ENCODE measurements at regions not wholly inside any gene's neighbourhood (a gene's known extent, or its start where the extent isn't known, plus 50 kb on each side); places are given as distances from the start of the nearest gene placed in this dataset.
A peak's percentile ranks its signal among the peaks of the same experiment; 100 is the strongest.

GRCh38 chr3:117589454-117589853 lies 879.9 kb downstream of the TUSC7 start:
- DNase-seq, result peak; percentile 86

DNA sequence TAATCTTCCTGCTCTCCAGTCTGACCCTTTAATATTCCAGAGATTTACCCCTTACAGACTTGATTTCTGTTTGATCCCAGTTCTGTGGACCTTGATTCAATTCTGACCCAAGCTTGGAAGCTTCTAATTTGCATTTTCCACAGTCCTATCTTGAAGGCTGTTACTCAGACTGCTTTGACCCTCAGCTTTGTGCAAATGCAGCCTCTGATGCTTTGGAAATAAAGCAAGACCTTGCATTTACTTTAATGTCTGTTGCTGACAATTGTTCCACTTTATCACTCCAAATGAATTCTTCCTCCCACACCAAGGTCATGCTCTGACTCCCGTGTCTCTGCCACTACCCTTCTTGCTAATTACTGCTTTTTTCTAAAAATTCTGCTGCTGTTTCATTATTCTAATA lies 886.0 kb downstream of the TUSC7 start:
- no peak for DNase-seq

GRCh38 chr3:117596503-117596902 lies 886.9 kb downstream of the TUSC7 start:
- DNase-seq, result no peak

- no peak for DNase-seq
Observed at GRCh38 chr3:117597865-117598264, 888.3 kb downstream of the TUSC7 start.

GRCh38 chr3:117600112-117600511 lies 890.5 kb downstream of the TUSC7 start:
- DNase-seq, result no peak

DNA sequence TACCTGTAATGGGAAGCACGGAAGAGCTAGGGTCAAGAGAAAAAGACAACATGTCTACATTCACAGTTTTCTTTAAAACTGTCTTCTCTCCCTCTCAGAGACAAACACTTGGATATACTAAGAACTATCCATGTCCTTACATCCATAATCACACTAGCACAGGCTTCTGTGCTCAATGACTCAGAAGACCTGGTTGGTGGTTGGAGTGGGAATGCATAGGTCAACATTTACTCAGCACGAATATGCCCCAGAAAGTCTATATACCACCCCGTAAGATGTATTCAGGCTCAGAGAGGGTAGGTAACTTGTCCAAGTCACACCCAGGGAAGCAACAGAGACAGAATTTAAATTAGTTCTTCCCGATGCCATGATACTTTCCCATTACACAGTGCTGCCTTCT lies 891.1 kb downstream of the TUSC7 start:
- no peak for DNase-seq

- no peak for DNase-seq
Observed at GRCh38 chr3:117602058-117602644, 892.6 kb downstream of the TUSC7 start.

- DNase-seq, result no peak
Observed at GRCh38 chr3:117603097-117603496, 893.5 kb downstream of the TUSC7 start.

DNA sequence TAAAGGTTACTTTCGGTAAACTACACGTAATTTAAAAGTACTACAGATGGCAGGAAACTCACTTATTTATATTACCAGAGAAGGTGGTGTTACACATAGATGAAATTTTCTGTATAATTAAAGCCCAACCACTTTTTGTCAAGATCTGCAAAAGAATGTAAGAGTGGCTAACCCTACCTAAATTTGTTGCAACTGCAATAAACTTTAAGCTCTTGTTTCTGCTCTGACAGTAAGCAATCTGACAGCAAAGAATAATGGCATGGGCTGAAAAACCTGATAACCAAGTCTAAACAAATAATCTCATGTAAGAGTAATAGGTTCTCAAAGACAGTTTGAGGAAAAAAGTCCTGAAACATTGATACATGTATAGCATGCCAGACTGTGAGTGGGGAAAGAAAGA lies 897.3 kb downstream of the TUSC7 start:
- no peak for DNase-seq

GRCh38 chr3:117609330-117609729 lies 899.8 kb downstream of the TUSC7 start:
- no peak for DNase-seq

DNA sequence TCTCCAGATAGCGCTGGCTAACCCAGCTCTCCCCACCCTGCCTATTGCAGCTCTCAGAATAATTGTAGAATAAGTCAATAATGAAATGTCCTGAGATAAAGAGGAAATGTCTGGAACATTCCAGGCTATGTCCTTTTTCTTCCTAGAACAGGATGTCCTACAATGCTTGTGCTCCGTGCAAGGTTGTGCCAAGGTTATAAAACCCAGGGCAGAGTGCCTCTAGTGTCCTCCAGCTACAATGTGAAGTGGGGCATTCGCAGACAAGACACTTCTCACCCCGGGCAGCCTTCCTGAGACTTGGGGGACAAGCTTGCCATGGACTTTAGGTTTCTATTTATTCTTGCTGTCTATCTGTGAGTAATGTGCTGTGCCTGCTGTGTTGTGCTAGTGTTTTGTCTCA lies 900.6 kb downstream of the TUSC7 start:
- peak; percentile 44 for DNase-seq

DNA sequence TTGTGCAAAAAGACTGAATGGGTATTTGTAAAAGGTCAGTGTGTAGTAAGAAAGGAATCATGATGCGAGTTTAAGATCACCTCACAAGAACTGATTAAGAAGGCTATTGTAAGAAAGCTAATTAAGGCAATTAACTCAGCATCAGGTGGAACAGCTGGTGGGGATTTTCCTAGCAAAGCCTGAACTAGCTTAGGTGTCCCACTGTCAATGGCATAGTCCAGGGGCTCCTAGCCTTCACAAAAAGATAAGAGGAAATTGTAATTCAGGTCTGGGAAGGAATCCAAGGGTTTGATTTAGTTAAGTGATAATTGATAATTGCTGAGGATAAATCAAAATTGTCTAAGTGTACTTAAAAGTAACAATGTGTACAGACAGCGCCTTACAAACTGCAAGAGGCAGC lies 901.6 kb downstream of the TUSC7 start:
- peak; percentile 96 for DNase-seq

DNA sequence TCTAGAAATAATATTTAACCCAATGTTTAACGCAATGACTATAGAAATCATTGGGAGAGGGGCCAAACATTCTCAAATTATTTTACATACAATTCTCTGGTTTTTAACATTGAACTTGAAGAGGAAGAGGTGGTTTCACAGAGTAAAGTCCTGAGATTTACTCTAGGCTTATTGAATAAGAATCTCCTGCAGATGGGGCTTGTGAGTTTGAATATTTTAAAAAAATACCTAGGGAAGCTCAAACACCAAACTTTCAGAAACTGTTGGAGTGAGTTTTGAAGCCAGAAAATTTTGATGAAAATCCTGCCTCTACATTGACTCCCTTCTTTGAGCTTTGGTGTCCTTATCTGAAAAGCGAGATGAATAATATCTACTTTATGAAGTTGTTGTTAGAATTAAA lies 906.6 kb downstream of the TUSC7 start:
- no peak for DNase-seq

- DNase-seq, result no peak
Observed at GRCh38 chr3:117617906-117618305, 908.3 kb downstream of the TUSC7 start.

- no peak for DNase-seq
Observed at GRCh38 chr3:117618462-117618861, 908.9 kb downstream of the TUSC7 start.

DNA sequence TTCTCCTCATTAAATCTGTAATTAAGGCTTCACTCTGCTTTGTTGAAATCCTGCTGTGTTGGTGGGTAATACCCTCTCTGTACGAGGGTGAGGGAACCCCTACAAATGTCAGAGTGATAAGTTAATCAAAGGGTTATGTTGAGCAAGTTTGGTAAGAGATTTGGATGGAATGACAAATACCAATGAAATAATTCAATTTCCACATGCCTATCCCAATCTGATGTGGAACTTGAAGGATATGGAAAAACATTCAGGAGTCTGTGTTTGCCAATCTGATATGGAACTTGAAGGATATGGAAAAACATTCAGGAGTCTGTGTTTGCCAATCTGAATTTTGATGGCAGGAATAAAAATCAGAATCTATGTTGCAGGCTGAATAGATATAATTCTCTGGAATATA lies 910.2 kb downstream of the TUSC7 start:
- DNase-seq, result no peak

- DNase-seq, result peak; percentile 26
Observed at GRCh38 chr3:117622171-117622841, 912.7 kb downstream of the TUSC7 start.

DNA sequence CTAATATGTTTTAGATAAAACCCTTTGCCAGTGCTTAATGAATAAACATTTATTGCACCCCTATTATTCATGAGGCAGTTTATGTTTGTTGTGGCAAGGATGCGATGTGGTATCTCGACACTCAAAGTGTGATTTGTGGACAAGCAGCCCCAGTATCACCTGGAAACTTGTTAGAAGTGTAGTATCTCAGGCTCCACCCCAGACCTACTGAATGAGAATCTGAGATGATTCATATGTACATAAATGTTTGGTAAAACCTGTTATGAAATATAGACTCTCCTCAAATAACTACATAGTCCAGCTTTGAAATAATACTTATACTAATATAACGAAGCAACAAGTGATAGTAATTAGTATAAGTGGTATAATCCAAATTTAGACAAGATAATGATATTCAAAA lies 914.8 kb downstream of the TUSC7 start:
- DNase-seq, result no peak

DNA sequence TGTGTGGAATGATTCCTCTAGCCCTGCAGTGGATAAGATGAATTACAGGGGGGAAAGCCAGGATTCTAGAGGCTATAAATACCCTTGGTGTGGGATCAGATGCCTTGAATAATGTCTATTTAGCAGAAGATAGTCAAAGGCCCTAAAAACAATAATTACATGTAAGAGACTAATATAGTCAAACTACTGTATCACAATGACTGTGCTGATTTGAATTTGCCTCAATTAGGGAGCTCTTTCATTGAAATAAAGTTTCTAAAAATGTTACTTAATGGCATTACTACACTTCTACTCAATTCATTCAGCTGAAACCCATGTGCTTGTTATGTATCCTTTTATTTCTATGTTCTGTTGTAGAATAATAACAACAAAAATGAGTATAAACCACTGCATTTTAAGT lies 915.6 kb downstream of the TUSC7 start:
- DNase-seq, result no peak

GRCh38 chr3:117626577-117626976 lies 917.0 kb downstream of the TUSC7 start:
- no peak for DNase-seq

- DNase-seq, result peak; percentile 100
Observed at GRCh38 chr3:117628823-117629291, 919.3 kb downstream of the TUSC7 start.

DNA sequence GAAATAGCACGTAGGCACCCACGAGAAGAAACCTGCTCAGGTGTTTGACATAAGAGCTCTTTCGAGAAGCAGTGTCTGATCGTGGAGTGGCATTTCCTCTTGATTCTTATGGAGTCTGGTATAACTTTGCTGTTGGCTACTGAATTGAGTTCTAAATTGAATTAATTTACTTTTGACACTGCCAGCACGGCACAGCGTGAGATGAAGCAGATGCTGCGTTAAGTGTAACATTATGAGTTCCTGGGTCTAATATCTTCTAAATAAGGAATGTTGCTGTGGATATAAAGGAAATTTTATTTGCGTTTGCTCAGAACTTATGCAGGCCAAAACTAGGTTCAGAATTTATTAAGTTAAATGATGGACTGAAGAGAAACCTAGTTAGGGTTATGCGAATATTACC lies 919.9 kb downstream of the TUSC7 start:
- no peak for DNase-seq

DNA sequence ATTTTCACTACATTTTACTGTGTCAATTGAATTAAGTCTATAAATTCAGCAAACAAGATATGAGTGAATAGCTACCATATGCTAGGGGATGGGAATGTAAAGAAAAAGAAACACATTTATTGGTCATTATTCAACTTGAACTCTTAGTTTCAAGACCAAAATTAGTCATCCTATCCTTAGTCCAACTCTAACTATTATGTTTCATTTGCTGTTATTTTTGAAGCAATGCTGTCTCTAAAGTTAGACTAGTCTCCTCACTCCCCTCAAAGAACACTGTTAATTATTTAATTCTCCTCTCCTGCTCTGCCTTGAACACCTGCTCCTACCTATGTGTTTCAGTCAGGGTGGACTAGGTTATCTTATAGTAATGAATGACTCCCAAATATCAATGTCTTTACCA lies 920.9 kb downstream of the TUSC7 start:
- no peak for DNase-seq

GRCh38 chr3:117630885-117631284 lies 921.3 kb downstream of the TUSC7 start:
- peak; percentile 84 for DNase-seq

- no peak for DNase-seq
Observed at GRCh38 chr3:117631781-117632180, 922.2 kb downstream of the TUSC7 start.

Measured in NCI-H1092 treated with DMSO at 0.1 percent for 48 hours (cell line).